ENCODE measurements at regions not wholly inside any gene's neighbourhood (a gene's known extent, or its start where the extent isn't known, plus 50 kb on each side); places are given as distances from the start of the nearest gene placed in this dataset.

DNA sequence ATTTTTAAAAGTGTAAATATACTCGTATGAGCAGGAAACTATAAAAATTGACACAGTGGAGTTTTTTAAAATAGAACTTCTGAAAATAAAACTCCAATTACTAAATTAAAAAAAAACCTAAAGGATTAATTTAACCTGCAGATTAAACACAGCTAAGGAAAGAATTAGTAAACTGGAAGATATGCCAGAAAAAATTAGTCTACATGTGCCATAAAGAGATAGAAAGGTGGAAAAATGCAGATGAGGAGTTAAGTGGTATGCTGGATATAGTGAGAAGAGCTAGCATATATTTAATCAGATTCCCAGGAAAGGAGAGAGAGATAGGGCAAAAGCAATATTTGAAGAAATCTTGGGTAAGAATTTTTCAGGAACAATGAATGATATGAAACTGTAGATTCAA, 315.8 kb upstream of the CADM1 start:
- DNase-seq (ENCODE audit: low read depth) = no peak
- TF ChIP-seq, protein P1, sequence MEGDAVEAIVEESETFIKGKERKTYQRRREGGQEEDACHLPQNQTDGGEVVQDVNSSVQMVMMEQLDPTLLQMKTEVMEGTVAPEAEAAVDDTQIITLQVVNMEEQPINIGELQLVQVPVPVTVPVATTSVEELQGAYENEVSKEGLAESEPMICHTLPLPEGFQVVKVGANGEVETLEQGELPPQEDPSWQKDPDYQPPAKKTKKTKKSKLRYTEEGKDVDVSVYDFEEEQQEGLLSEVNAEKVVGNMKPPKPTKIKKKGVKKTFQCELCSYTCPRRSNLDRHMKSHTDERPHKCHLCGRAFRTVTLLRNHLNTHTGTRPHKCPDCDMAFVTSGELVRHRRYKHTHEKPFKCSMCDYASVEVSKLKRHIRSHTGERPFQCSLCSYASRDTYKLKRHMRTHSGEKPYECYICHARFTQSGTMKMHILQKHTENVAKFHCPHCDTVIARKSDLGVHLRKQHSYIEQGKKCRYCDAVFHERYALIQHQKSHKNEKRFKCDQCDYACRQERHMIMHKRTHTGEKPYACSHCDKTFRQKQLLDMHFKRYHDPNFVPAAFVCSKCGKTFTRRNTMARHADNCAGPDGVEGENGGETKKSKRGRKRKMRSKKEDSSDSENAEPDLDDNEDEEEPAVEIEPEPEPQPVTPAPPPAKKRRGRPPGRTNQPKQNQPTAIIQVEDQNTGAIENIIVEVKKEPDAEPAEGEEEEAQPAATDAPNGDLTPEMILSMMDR (IDR thresholded peaks at IDR 0.05; ENCODE audit: low read depth, low read length, missing control alignments) = no peak
- H3K4me3 ChIP-seq (ENCODE audit: low read depth, low read length) = no peak overlapping the region
- in situ Hi-C loops (cut with HindIII; ENCODE audit: low sequenced_read_pairs) = no loop called here

DNA sequence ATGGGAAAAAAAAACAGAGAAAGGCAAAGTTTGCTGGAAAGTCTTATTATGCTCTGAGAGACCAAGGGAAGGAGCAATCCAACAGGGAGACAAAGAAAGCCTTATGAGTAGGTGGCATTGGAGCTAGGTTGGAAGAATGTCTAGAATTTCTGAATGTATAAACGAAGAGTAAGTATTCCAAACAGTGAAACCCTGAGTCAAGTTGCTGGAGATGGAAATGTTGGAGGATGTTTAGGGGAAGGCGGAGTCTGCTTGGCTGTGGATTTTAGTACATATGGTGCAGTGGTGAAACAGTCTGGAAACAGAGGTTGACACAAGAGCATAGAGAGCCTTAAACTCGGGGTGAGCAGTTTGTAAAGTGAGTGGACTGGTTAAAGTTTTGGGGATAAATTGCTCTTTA, 314.8 kb upstream of the CADM1 start:
- in situ Hi-C loops (cut with HindIII; ENCODE audit: low sequenced_read_pairs) = no loop called here
- TF ChIP-seq, protein P1 (IDR thresholded peaks at IDR 0.05; ENCODE audit: low read depth, low read length, missing control alignments) = no peak

DNA sequence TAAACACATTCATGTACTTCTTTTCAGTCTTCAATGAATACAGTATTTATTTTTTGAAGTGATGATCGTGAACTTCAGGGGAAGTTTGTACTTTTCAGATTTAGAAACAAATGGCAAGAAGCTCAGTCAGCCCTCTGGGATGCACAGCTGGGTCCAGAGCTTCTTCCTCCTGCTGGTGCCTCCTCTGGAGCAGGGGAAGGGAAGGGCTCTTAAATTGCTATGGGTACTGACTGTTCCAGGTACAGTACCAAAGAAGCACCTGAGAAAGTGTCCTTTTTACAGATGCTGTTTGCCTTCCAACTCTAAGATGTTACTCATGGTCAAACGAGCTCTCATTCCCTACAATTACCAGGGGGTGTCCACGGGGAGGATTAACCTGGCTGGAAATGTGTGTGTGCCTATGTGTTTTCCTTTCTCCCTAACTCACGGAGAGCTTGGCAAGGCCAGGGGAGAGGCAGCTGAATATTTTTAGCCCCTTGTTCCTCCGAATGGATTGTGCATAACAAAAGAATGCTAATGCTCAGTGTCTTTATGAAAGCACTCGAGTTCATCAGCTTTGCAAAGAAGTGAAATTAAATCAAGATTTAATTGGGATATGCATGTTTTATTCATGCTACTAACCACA, 313.7 kb upstream of the CADM1 start:
- TF ChIP-seq, protein P1 (IDR thresholded peaks at IDR 0.05; ENCODE audit: low read depth, low read length, missing control alignments) = no peak
- no peak for DNase-seq (ENCODE audit: low read depth)
- no peak overlapping the region for H3K4me3 ChIP-seq (ENCODE audit: low read depth, low read length)
- in situ Hi-C loops (cut with HindIII; ENCODE audit: low sequenced_read_pairs) = no loop called here

More for the DNA sequence above, 314.8 kb upstream of the CADM1 start:
- no peak for DNase-seq (ENCODE audit: low read depth)
- no peak overlapping the region for H3K4me3 ChIP-seq (ENCODE audit: low read depth, low read length)

DNA sequence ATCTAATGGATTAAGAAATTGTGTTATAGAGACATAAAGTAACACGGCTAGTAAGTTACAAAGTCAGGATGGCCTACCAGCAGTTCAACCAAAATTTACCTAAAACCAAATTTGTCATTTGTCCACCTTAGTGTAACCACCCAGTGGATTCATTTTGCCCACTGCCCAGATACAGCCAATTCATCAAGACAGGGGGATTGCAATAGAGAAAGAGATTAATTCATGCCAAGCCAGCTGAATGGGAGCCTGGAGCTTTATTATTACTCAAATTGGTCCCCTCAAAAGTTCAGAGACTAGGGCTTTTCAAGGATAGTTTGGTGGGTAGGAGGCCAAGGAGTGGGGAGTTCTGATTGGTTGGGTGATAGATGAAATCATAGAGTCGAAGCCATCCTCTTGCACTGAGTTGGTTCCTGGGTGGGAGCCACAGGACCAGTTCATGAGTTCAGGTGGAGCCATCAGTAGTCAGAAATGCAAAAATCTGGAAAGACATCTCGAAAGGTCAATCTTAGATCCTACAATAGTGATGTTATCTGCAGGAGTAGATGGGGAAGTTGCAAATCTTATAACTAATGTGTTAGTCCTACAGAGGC, 304.2 kb upstream of the CADM1 start:
- TF ChIP-seq, protein P1 (IDR thresholded peaks at IDR 0.05; ENCODE audit: low read depth, low read length, missing control alignments) = no peak
- no peak overlapping the region for H3K4me3 ChIP-seq (ENCODE audit: low read depth, low read length)
- no peak for DNase-seq (ENCODE audit: low read depth)
- in situ Hi-C loops (cut with HindIII; ENCODE audit: low sequenced_read_pairs) = no loop called here

DNA sequence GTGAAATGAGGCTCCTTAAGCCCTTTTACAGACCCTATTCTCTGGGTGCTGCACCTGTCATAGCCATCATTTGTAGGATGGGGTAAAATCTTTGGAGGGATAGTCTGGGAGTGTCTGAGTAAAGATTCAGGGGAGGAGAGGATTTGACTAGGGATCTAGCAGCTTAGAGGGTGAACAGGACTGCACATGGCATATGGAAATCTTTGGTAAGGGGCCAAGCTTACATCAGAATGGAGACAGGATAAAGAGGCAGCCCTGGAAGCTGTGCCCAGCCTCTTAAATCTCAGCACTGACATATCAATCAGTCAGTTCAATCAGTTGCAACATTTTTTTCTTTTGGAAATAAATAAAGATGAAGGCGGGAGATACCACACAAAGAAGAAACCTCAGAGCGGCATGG, 301.8 kb upstream of the CADM1 start:
- in situ Hi-C loops (cut with HindIII; ENCODE audit: low sequenced_read_pairs) = no loop called here

DNA sequence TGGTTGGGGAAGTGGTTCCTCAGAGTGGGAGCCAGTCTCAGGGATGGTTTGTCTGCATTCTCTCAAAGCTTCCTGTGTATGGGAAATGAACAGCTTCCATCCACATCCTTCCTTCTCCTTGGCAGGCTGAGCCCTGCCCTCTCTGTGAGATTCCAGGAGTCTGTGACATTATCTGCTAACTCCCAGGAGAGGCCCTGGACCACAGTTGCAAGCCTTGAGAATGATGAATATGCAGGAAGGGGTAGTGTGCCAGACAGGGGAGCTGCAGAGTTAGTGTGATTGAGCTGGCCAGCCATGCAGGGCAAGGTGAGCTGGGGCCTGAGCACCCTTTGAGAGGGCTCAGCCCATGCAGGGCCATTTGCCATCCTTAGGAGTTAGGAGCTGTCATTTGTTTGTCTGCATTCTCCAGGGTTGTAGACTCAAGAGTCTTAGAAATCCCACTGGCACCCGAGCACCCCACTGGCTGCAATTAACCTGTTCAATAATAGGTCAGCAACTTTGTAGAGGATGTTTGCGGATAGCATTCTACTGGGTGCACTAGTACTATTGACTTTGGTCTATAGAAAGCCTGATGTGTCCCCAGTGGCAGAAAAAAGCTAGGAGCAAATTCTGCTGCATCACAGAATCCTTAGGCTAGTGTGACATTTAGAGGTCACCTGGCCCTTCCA, 299.0 kb upstream of the CADM1 start:
- DNase-seq (ENCODE audit: low read depth) = no peak
- TF ChIP-seq, protein P1 (IDR thresholded peaks at IDR 0.05; ENCODE audit: low read depth, low read length, missing control alignments) = no peak
- H3K4me3 ChIP-seq (ENCODE audit: low read depth, low read length) = no peak overlapping the region
- in situ Hi-C loops (cut with HindIII; ENCODE audit: low sequenced_read_pairs) = no loop called here

More for the DNA sequence above, 301.8 kb upstream of the CADM1 start:
- no peak overlapping the region for H3K4me3 ChIP-seq (ENCODE audit: low read depth, low read length)
- no peak for DNase-seq (ENCODE audit: low read depth)
- TF ChIP-seq, protein P1 (IDR thresholded peaks at IDR 0.05; ENCODE audit: low read depth, low read length, missing control alignments) = no peak
